HCT116 (cell line): ENCODE measurements at regions not wholly inside any gene's neighbourhood (a gene's known extent, or its start where the extent isn't known, plus 50 kb on each side); places are given as distances from the start of the nearest gene placed in this dataset.

ENCODE experiments used
- ATAC-seq: fragments of 200-7000 bp; cut with Tn5 transposase; 2 replicates; pipeline ENCODE4 v1.9.1; 2020; ENCODE audit warnings: mild to moderate bottlenecking, moderate library complexity
- BruUV-seq: library from RNA; stranded (reverse); fragments of 400-500 nt; replicated peaks from 2 replicates; lab custom pipeline; 2021; lab: Mats Ljungman, UMichigan
- CTCF ChIA-PET: fragments of 300-600 bp; sonication (Branson Sonifier 250); formaldehyde crosslinking; loops from one replicate; lab custom pipeline; 2021; ENCODE audit warnings: antibody characterized with exemption; lab: Charles Lee
- POLR2A ChIA-PET: fragments of 300-600, 350-600 bp; sonication (Branson Sonifier 250); formaldehyde crosslinking; loops from one replicate; lab custom pipeline; 2021; ENCODE audit warnings: antibody characterized with exemption; lab: Charles Lee
- RAD21 ChIA-PET, 2 experiments: fragments of 300-600 bp; sonication (Branson Sonifier 250); formaldehyde crosslinking; loops; one replicate each; lab custom pipeline; 2023; ENCODE audit warnings: low total read pairs in 2 of 2; ENCODE audit not compliant: uncharacterized antibody in 2 of 2, unreplicated experiment in 2 of 2, low non-redundant PET in 1 of 2; lab: Charles Lee
- DNase-seq: peaks from one replicate; pipeline ENCODE4 v3.0.0-alpha.2; 2010; ENCODE audit warnings: low read depth, low spot score
- H2AFZ ChIP-seq: fragments of 200-600 bp; shearing (Covaris generic), sonication (generic); 2 replicates; pipeline ENCODE4 v1.6.1; 2017; ENCODE audit warnings: low read depth, mixed run types, mixed read lengths, antibody characterized with exemption, low read length; ENCODE audit not compliant: poor library complexity, severe bottlenecking
- H3K27ac ChIP-seq: 2 replicates; pipeline ENCODE4 v1.5.1; 2012; ENCODE audit warnings: low read depth, low read length
- H3K27me3 ChIP-seq: fragments of 200-600 bp; sonication (generic); 2 replicates; pipeline ENCODE4 v1.6.1; 2016; ENCODE audit warnings: mixed run types, low read length, mixed read lengths; ENCODE audit not compliant: insufficient read depth
- H3K36me3 ChIP-seq, 2 experiments: fragments of 200-500 bp in 1 of 2; fragments of 200-600 bp in 1 of 2; sonication (Bioruptor generic) in 1 of 2; sonication (generic) in 1 of 2; 2 replicates each; pipeline versions ENCODE4 v1.5.1 to v1.6.1; 2014 to 2016; ENCODE audit warnings: low read length in 2 of 2, inconsistent platforms in 1 of 2, mixed read lengths in 1 of 2, mixed run types in 1 of 2; ENCODE audit not compliant: insufficient read depth in 2 of 2, control insufficient read depth in 1 of 2
- H3K4me1 ChIP-seq, 2 experiments: fragments of 200-600 bp in 1 of 2; sonication (generic) in 1 of 2; 2 replicates each; pipeline versions ENCODE4 v1.5.1 to v1.6.1; 2012 to 2017; ENCODE audit warnings: low read length in 2 of 2, inconsistent platforms in 1 of 2, mild to moderate bottlenecking in 1 of 2, mixed read lengths in 1 of 2, mixed run types in 1 of 2, moderate library complexity in 1 of 2; ENCODE audit not compliant: insufficient read depth in 2 of 2, control insufficient read depth in 1 of 2
- H3K4me2 ChIP-seq: fragments of 200-600 bp; sonication (generic); 2 replicates; pipeline ENCODE4 v1.6.1; 2017; ENCODE audit warnings: mixed run types, low read length, mixed read lengths
- H3K4me3 ChIP-seq, 2 experiments: fragments of 200-600 bp in 1 of 2; sonication (generic) in 1 of 2; replicated peaks in 1 of 2; 2 replicates each; pipeline ENCODE4 v1.5.1; 2011 to 2016; ENCODE audit warnings: low read length in 2 of 2, control low read depth in 1 of 2, low read depth in 1 of 2, mild to moderate bottlenecking in 1 of 2, mixed read lengths in 1 of 2, mixed run types in 1 of 2
- H3K79me2 ChIP-seq: fragments of 200-600 bp; sonication (generic); 2 replicates; pipeline ENCODE4 v1.6.1; 2017; ENCODE audit warnings: mild to moderate bottlenecking, mixed run types, low read length, moderate library complexity, mixed read lengths; ENCODE audit not compliant: insufficient read depth
- H3K9ac ChIP-seq: fragments of 200-600 bp; sonication (generic); 2 replicates; pipeline ENCODE4 v1.6.1; 2016; ENCODE audit warnings: low read length, mixed read lengths
- H3K9me2 ChIP-seq: fragments of 200-600 bp; sonication (generic), shearing (Covaris generic); 2 replicates; pipeline ENCODE4 v1.6.1; 2017; ENCODE audit warnings: mixed run types, mild to moderate bottlenecking, moderate library complexity; ENCODE audit not compliant: insufficient read depth
- H3K9me3 ChIP-seq, 2 experiments: fragments of 200-500 bp in 1 of 2; fragments of 200-600 bp in 1 of 2; sonication (Bioruptor generic) in 1 of 2; sonication (generic) in 1 of 2; 2 replicates each; pipeline ENCODE4 v1.6.1; 2014 to 2017; ENCODE audit warnings: low read length in 2 of 2, mixed read lengths in 2 of 2, inconsistent platforms in 1 of 2, low read depth in 1 of 2, mild to moderate bottlenecking in 1 of 2, mixed run types in 1 of 2, moderate library complexity in 1 of 2; ENCODE audit not compliant: control insufficient read depth in 1 of 2, insufficient read depth in 1 of 2
- H4K20me1 ChIP-seq: fragments of 200-600 bp; sonication (generic), shearing (Covaris generic); 2 replicates; pipeline ENCODE4 v1.6.1; 2017; ENCODE audit warnings: mixed run types, mild to moderate bottlenecking, moderate library complexity; ENCODE audit not compliant: insufficient read depth
- CEBPB ChIP-seq: IDR thresholded peaks from 2 replicates; pipeline ENCODE4 v1.6.1; 2012; ENCODE audit warnings: low read depth
- ELF1 ChIP-seq: IDR thresholded peaks from 2 replicates; pipeline ENCODE4 v1.6.1; 2012; ENCODE audit warnings: low read depth, borderline replicate concordance
- EZH2 ChIP-seq: fragments of 200-600 bp; sonication (generic); IDR thresholded peaks from 2 replicates; pipeline ENCODE4 v1.6.1; 2017; ENCODE audit warnings: antibody characterized with exemption, mixed run types
- EZH2phosphoT487 ChIP-seq: fragments of 200-600 bp; IDR thresholded peaks from 2 replicates; pipeline ENCODE4 v1.6.1; 2018; ENCODE audit warnings: antibody characterized with exemption, borderline replicate concordance
- JUND ChIP-seq: IDR thresholded peaks from 2 replicates; pipeline ENCODE4 v1.6.1; 2012
- POLR2A ChIP-seq: IDR thresholded peaks from 2 replicates; pipeline ENCODE4 v1.7.0; 2011; ENCODE audit warnings: borderline replicate concordance; ENCODE audit not compliant: insufficient read depth, insufficient read length; ENCODE audit errors: extremely low read depth
- POLR2AphosphoS5 ChIP-seq: IDR thresholded peaks from 2 replicates; pipeline ENCODE4 v1.6.1; 2011; ENCODE audit warnings: mild to moderate bottlenecking, low read depth, low read length, moderate library complexity
- SRF ChIP-seq: IDR thresholded peaks from 2 replicates; pipeline ENCODE4 v1.6.1; 2012; ENCODE audit warnings: low read depth
- ZFX ChIP-seq: fragments of 450-650 bp; IDR thresholded peaks from 2 replicates; pipeline ENCODE4 v1.6.1; 2017
- intact Hi-C: fragments of 100-400 bp; cut with micrococcal nuclease; formaldehyde crosslinking; loops from 2 replicates; pipeline ENCODE4 v1.10.0; 2022
- TF ChIP-seq, protein P1 (sequence below): IDR thresholded peaks from 2 replicates; pipeline ENCODE4 v1.6.1; 2012; ENCODE audit warnings: low read depth
- TF ChIP-seq, protein P2 (sequence below): IDR thresholded peaks from 2 replicates; pipeline ENCODE4 v1.6.1; 2011; ENCODE audit warnings: mild to moderate bottlenecking, low read length, moderate library complexity; ENCODE audit not compliant: insufficient replicate concordance; ENCODE audit errors: extremely low read depth
- TF ChIP-seq, protein P3 (sequence below): IDR thresholded peaks from 2 replicates; pipeline ENCODE4 v1.6.1; 2012
- TF ChIP-seq, protein P4 (sequence below): IDR thresholded peaks from 2 replicates; pipeline ENCODE4 v1.6.1; 2012

DNA sequence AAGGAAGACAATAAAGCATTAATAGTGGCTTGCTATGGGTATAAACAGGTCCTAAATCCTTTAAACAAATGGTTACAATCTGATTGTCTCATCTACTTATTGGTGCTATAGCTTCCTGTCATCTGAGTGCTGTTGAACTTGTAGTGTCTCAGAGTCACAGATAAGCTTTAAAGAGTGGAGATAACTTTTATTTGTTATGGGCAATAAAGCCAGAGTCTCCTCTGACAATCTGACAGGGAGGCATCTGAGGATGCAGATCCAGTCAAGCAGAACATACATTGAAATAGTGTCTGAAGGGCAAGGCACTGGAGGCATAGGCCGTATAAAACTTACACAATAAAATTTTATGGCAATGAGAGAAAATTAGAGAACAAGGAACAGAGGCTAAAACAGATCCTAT is 1132.4 kb upstream of the CDH2 start:
- Histone ChIP-seq H2AFZ (no peak overlapping the region), H3K27ac (no peak overlapping the region), H3K36me3 (no peaks in the 10 kb centered on the region), H3K9me3 (no peaks in the 10 kb centered on the region), H3K9ac (no peak overlapping the region), H3K27me3 (no peaks in the 10 kb centered on the region), H3K4me2 (no peak overlapping the region), H3K4me3 (no peak overlapping the region), H4K20me1 (no peaks in the 10 kb centered on the region), H3K4me1 (no peaks in the 10 kb centered on the region), H3K9me2 (no peaks in the 10 kb centered on the region), H3K79me2 (no peaks in the 10 kb centered on the region)
- ChIA-PET RAD21 (no interaction called here), POLR2A (no interaction called here), CTCF (no interaction called here)
- BruUV-seq, result no TSS peak
- TF ChIP-seq SRF (no peak), ZFX (no peak), ELF1 (no peak), POLR2AphosphoS5 (no peak), EZH2 (no peak), CEBPB (no peak), JUND (no peak), POLR2A (no peak), EZH2phosphoT487 (no peak)
- TF ChIP-seq, protein P1, sequence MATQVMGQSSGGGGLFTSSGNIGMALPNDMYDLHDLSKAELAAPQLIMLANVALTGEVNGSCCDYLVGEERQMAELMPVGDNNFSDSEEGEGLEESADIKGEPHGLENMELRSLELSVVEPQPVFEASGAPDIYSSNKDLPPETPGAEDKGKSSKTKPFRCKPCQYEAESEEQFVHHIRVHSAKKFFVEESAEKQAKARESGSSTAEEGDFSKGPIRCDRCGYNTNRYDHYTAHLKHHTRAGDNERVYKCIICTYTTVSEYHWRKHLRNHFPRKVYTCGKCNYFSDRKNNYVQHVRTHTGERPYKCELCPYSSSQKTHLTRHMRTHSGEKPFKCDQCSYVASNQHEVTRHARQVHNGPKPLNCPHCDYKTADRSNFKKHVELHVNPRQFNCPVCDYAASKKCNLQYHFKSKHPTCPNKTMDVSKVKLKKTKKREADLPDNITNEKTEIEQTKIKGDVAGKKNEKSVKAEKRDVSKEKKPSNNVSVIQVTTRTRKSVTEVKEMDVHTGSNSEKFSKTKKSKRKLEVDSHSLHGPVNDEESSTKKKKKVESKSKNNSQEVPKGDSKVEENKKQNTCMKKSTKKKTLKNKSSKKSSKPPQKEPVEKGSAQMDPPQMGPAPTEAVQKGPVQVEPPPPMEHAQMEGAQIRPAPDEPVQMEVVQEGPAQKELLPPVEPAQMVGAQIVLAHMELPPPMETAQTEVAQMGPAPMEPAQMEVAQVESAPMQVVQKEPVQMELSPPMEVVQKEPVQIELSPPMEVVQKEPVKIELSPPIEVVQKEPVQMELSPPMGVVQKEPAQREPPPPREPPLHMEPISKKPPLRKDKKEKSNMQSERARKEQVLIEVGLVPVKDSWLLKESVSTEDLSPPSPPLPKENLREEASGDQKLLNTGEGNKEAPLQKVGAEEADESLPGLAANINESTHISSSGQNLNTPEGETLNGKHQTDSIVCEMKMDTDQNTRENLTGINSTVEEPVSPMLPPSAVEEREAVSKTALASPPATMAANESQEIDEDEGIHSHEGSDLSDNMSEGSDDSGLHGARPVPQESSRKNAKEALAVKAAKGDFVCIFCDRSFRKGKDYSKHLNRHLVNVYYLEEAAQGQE, result no peak
- TF ChIP-seq, protein P2, sequence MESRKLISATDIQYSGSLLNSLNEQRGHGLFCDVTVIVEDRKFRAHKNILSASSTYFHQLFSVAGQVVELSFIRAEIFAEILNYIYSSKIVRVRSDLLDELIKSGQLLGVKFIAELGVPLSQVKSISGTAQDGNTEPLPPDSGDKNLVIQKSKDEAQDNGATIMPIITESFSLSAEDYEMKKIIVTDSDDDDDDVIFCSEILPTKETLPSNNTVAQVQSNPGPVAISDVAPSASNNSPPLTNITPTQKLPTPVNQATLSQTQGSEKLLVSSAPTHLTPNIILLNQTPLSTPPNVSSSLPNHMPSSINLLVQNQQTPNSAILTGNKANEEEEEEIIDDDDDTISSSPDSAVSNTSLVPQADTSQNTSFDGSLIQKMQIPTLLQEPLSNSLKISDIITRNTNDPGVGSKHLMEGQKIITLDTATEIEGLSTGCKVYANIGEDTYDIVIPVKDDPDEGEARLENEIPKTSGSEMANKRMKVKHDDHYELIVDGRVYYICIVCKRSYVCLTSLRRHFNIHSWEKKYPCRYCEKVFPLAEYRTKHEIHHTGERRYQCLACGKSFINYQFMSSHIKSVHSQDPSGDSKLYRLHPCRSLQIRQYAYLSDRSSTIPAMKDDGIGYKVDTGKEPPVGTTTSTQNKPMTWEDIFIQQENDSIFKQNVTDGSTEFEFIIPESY, result no peak
- TF ChIP-seq, protein P3, sequence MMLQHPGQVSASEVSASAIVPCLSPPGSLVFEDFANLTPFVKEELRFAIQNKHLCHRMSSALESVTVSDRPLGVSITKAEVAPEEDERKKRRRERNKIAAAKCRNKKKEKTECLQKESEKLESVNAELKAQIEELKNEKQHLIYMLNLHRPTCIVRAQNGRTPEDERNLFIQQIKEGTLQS, result no peak
- TF ChIP-seq, protein P4, sequence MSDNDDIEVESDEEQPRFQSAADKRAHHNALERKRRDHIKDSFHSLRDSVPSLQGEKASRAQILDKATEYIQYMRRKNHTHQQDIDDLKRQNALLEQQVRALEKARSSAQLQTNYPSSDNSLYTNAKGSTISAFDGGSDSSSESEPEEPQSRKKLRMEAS, result no peak
- no peak for ATAC-seq
- intact Hi-C loops, result no loop called here
- no peak for DNase-seq
